ENCODE measurements at regions not wholly inside any gene's neighbourhood (a gene's known extent, or its start where the extent isn't known, plus 50 kb on each side); places are given as distances from the start of the nearest gene placed in this dataset.

- no peak overlapping the region for H3K27ac ChIP-seq
- TF ChIP-seq ZFX (IDR thresholded peaks at IDR 0.05) = no peak
- no peak for TF ChIP-seq CTCF (conservative IDR thresholded peaks at IDR 0.05)
Observed at GRCh38 chr1:222931023-222931422, 116.2 kb downstream of the DISP1 start.

- TF ChIP-seq ZFX (IDR thresholded peaks at IDR 0.05) (no peak), CTCF (conservative IDR thresholded peaks at IDR 0.05) (no peak)
- no peak overlapping the region for H3K27ac ChIP-seq
Observed at GRCh38 chr1:222933273-222933672, 118.4 kb downstream of the DISP1 start.

- H3K27ac ChIP-seq = no peak overlapping the region
- TF ChIP-seq CTCF (conservative IDR thresholded peaks at IDR 0.05) (no peak), ZFX (IDR thresholded peaks at IDR 0.05) (no peak)
Observed at GRCh38 chr1:222935239-222935900, 120.5 kb downstream of the DISP1 start.

GRCh38 chr1:222936042-222936441, 121.2 kb downstream of the DISP1 start:
- no peak overlapping the region for H3K27ac ChIP-seq
- TF ChIP-seq ZFX (IDR thresholded peaks at IDR 0.05) (no peak), CTCF (conservative IDR thresholded peaks at IDR 0.05) (no peak)

GRCh38 chr1:222938986-222939385, 124.1 kb downstream of the DISP1 start:
- no peak overlapping the region for H3K27ac ChIP-seq
- TF ChIP-seq CTCF (conservative IDR thresholded peaks at IDR 0.05) (no peak), ZFX (IDR thresholded peaks at IDR 0.05) (no peak)

- H3K27ac ChIP-seq = no peak overlapping the region
- TF ChIP-seq ZFX (IDR thresholded peaks at IDR 0.05) (no peak), CTCF (conservative IDR thresholded peaks at IDR 0.05) (no peak)
Observed at GRCh38 chr1:222940095-222940494, 125.3 kb downstream of the DISP1 start.

- no peak for TF ChIP-seq ZFX (IDR thresholded peaks at IDR 0.05)
- no peak for TF ChIP-seq CTCF (conservative IDR thresholded peaks at IDR 0.05)
- H3K27ac ChIP-seq = no peak overlapping the region
Observed at GRCh38 chr1:222940906-222941305, 126.1 kb downstream of the DISP1 start.
